Natural killer cell (primary cell): ENCODE measurements at regions not wholly inside any gene's neighbourhood (a gene's known extent, or its start where the extent isn't known, plus 50 kb on each side); places are given as distances from the start of the nearest gene placed in this dataset.

Source experiments
- ATAC-seq, 3 donors: fragments of 150-1000 bp in 2 of 3; fragments of 200-7000 bp in 1 of 3; cut with Tn5 transposase; 1 replicate in 1 of 3; 2 replicates in 2 of 3; pipeline ENCODE4 v1.10.0; 2021; ENCODE audit warnings: mild to moderate bottlenecking in 2 of 3, moderate library complexity in 2 of 3
- DNase-seq, 2 donors: peaks; one replicate each; pipeline versions ENCODE4 v3.0.0 to v3.0.0-alpha.2; 2013 to 2021; ENCODE audit warnings: mixed read lengths in 1 of 2
- H3K27ac ChIP-seq: one replicate; pipeline ENCODE4 v1.5.1; 2013; ENCODE audit warnings: mild to moderate bottlenecking, low read length
- H3K27me3 ChIP-seq: one replicate; pipeline ENCODE4 v1.6.1; 2013; ENCODE audit warnings: low read length; ENCODE audit not compliant: control insufficient read depth, insufficient read depth
- H3K36me3 ChIP-seq: one replicate; pipeline ENCODE4 v1.6.1; 2013; ENCODE audit warnings: low read length; ENCODE audit not compliant: control insufficient read depth, insufficient read depth
- H3K4me1 ChIP-seq: one replicate; pipeline ENCODE4 v1.6.1; 2013; ENCODE audit warnings: low read length; ENCODE audit not compliant: control insufficient read depth, insufficient read depth
- H3K4me3 ChIP-seq: one replicate; pipeline ENCODE4 v1.5.1; 2013; ENCODE audit warnings: low read length
- H3K9me3 ChIP-seq: one replicate; pipeline ENCODE4 v1.6.1; 2013; ENCODE audit warnings: low read length; ENCODE audit not compliant: control insufficient read depth, insufficient read depth
- H3K27ac Mint-ChIP-seq, 2 donors: one replicate each; pipeline ENCODE4 v1.8.0; 2022; ENCODE audit warnings: mild to moderate bottlenecking in 2 of 2, mixed read lengths in 2 of 2, moderate library complexity in 1 of 2
- H3K27me3 Mint-ChIP-seq, 2 donors: one replicate each; pipeline ENCODE4 v1.8.0; 2022; ENCODE audit warnings: low read depth in 2 of 2, mixed read lengths in 2 of 2
- H3K36me3 Mint-ChIP-seq: one replicate; pipeline ENCODE4 v1.8.0; 2022; ENCODE audit warnings: mixed read lengths
- H3K4me1 Mint-ChIP-seq, 2 donors: one replicate each; pipeline ENCODE4 v1.8.0; 2022; ENCODE audit warnings: mixed read lengths in 2 of 2
- H3K4me3 Mint-ChIP-seq: one replicate; pipeline ENCODE4 v1.8.0; 2022; ENCODE audit warnings: mild to moderate bottlenecking, moderate library complexity, mixed read lengths
- H3K9me3 Mint-ChIP-seq, 2 donors: one replicate each; pipeline ENCODE4 v1.8.0; 2022; ENCODE audit warnings: mixed read lengths in 2 of 2
- WGBS: methylation state at CpG from one replicate; pipeline ENCODE4 v1.1.7; 2013; ENCODE audit warnings: missing lambda C conversion rate; ENCODE audit not compliant: insufficient coverage; 5-methylcytosine and 5-hydroxymethylcytosine counted together
- intact Hi-C: fragments of 100-400 bp; cut with micrococcal nuclease; formaldehyde crosslinking; loops from one replicate; pipeline ENCODE4 v1.14.2; 2022
- TF ChIP-seq, protein P1 (sequence below): fragments of 200-600 bp; IDR thresholded peaks from one replicate; pipeline ENCODE4 v1.8.0; 2022; ENCODE audit warnings: antibody characterized with exemption

DNA sequence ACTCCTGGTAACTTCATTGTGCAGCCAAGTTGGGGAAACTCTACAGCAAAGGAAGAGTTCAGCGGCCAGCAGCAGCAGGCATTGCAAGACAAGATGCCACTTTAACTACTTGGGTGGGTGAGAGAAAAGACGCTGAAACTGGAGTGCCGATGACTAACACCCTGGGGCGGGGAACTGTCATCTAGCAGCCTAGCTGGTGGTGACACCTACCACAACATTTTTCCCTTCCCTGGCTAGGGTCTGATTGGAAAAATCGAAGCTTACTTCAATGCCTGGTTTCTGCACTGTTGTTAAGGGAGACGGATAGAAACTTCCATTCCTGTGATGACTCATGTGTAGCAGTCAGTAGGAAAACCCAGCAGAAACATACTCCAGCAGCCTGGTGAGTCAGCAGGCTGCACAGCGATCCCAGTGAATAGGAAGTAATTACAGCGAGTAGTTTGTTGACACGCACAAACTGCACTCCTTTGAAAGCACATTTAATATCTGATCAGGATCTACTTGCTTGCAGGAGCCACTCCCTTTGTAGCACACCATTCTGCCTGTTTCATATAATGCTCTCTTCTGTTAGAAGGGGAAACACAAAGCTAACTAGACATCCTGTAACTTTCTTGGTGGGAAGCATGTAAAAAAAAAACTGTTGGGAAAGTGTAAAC lies 62.1 kb upstream of the MAPRE2 start:
- Histone ChIP-seq H3K27me3 (no peaks in the 10 kb centered on the region), H3K36me3 (no peaks in the 10 kb centered on the region), H3K4me1 (peaks cover 27% of the 10 kb centered on the region), H3K9me3 (no peaks in the 10 kb centered on the region), H3K27ac (peak overlapping the region; percentile 30), H3K4me3 (peak overlapping the region; percentile 100)
- ATAC-seq (peak; percentile 58 to 69 (median 59)), DNase-seq (peak; percentile 56 to 67)
- Mint-ChIP-seq H3K27me3 (peaks cover 2 to 6% of the 10 kb centered on the region in 2 donors), H3K4me1 (peaks cover 27 to 36% of the 10 kb centered on the region in 2 donors), H3K36me3 (no peaks in the 10 kb centered on the region), H3K27ac (peak overlapping the region; percentile 87 to 90), H3K4me3 (peak overlapping the region; percentile 95), H3K9me3 (no peaks in the 10 kb centered on the region)
- intact Hi-C loops = loop anchor here (1.0 to 5.0 kb wide), 3 partner anchors 66 to 518 kb away; partner anchors contain the start of gene INO80C
- TF ChIP-seq, protein P1, sequence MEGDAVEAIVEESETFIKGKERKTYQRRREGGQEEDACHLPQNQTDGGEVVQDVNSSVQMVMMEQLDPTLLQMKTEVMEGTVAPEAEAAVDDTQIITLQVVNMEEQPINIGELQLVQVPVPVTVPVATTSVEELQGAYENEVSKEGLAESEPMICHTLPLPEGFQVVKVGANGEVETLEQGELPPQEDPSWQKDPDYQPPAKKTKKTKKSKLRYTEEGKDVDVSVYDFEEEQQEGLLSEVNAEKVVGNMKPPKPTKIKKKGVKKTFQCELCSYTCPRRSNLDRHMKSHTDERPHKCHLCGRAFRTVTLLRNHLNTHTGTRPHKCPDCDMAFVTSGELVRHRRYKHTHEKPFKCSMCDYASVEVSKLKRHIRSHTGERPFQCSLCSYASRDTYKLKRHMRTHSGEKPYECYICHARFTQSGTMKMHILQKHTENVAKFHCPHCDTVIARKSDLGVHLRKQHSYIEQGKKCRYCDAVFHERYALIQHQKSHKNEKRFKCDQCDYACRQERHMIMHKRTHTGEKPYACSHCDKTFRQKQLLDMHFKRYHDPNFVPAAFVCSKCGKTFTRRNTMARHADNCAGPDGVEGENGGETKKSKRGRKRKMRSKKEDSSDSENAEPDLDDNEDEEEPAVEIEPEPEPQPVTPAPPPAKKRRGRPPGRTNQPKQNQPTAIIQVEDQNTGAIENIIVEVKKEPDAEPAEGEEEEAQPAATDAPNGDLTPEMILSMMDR = no peak
- WGBS = 0% methylated on average over 8 of the region's 9 CpGs

DNA sequence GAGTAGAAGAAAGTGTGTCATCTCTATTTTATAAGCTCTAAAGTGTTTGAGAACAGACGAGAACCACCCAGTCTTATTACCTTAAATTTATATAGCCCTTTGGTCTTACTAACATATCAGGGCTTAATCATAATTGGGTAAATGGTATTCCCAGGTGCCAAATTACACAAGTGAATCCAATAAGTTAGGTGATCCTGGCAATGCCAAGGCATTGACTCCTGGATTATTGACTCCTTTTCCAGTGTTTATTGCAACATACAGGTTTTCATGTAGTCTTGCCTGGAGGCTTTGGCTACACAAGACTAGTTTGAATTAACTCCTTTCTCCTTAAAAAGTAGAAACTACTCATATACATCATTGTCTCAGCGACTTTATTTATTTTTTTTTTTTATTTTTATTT lies 59.7 kb upstream of the MAPRE2 start:
- no peaks in the 10 kb centered on the region for H3K36me3 ChIP-seq
- Mint-ChIP-seq H3K4me1 (peaks cover 20 to 30% of the 10 kb centered on the region in 2 donors), H3K4me3 (no peak overlapping the region), H3K9me3 (no peaks in the 10 kb centered on the region), H3K27me3 (no peaks in the 10 kb centered on the region), H3K36me3 (no peaks in the 10 kb centered on the region), H3K27ac (peak overlapping the region in 1 of 2 donors; percentile 77)
- ATAC-seq = no peak
- no CpG with 5 or more reads among the region's 2 CpGs for WGBS
- intact Hi-C loops = no loop called here
- H3K27ac ChIP-seq = no peak overlapping the region
- TF ChIP-seq, protein P1 = no peak
- H3K4me3 ChIP-seq = no peak overlapping the region
- no peak for DNase-seq
- H3K27me3 ChIP-seq = no peaks in the 10 kb centered on the region
- H3K4me1 ChIP-seq = peaks cover 23% of the 10 kb centered on the region
- H3K9me3 ChIP-seq = no peaks in the 10 kb centered on the region

DNA sequence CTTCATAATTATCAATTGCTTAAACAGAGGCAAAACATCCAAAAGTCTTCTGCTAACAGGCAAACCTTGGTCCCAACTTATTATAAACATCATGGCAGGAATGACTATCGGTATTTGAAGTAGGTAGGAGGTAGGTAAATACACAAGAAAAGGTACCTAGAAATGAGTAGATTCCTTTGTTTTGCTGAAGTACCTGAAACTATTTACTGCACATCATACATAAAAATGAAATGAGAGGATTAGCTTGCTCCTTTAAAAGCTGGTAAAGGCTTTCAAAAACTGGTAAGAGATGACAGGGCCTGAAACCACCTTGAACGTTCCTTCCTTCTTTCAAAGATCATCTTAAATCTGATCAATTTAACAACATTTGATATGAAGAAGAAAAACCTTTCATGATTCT lies 55.2 kb upstream of the MAPRE2 start:
- WGBS = 71% methylated on average over 1 of the region's 2 CpGs
- TF ChIP-seq, protein P1 = no peak
- Mint-ChIP-seq H3K9me3 (no peaks in the 10 kb centered on the region), H3K27me3 (no peaks in the 10 kb centered on the region), H3K36me3 (no peaks in the 10 kb centered on the region), H3K27ac (no peak overlapping the region), H3K4me1 (peaks cover 0 to 25% of the 10 kb centered on the region in 2 donors), H3K4me3 (no peak overlapping the region)
- Histone ChIP-seq H3K4me1 (no peaks in the 10 kb centered on the region), H3K9me3 (no peaks in the 10 kb centered on the region), H3K4me3 (no peak overlapping the region), H3K27ac (no peak overlapping the region), H3K36me3 (no peaks in the 10 kb centered on the region), H3K27me3 (no peaks in the 10 kb centered on the region)
- intact Hi-C loops = no loop called here
- DNase-seq = no peak
- no peak for ATAC-seq

DNA sequence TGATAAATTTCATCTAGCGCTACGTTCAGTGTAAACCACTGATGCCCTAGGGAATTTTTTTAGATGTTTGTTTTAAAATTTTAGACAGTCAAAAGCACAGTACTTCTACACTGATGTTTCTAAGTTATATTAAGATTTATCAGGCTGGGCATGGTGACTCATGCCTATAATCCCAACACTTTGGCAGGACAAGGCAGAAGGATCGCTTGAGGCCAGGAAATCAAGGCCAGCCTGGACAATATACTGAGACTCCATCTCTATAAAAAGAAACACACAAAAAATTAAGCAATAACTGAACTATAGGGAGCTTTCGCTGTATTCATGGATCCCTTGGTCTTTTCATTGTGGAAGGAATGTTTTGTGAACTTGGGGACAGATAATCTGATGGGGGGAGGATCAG lies 50.6 kb upstream of the MAPRE2 start:
- Mint-ChIP-seq H3K9me3 (no peaks in the 10 kb centered on the region), H3K27me3 (no peaks in the 10 kb centered on the region), H3K4me3 (no peak overlapping the region), H3K4me1 (peaks cover 0 to 36% of the 10 kb centered on the region in 2 donors), H3K27ac (no peak overlapping the region), H3K36me3 (no peaks in the 10 kb centered on the region)
- H3K4me3 ChIP-seq = no peak overlapping the region
- H3K4me1 ChIP-seq = no peaks in the 10 kb centered on the region
- ATAC-seq (no peak), DNase-seq (no peak)
- no peaks in the 10 kb centered on the region for H3K36me3 ChIP-seq
- TF ChIP-seq, protein P1 = no peak
- H3K27ac ChIP-seq = no peak overlapping the region
- intact Hi-C loops = no loop called here
- no peaks in the 10 kb centered on the region for H3K9me3 ChIP-seq
- H3K27me3 ChIP-seq = no peaks in the 10 kb centered on the region
- WGBS = 85% methylated on average over 2 of the region's 4 CpGs
